ENCODE measurements at regions not wholly inside any gene's neighbourhood (a gene's known extent, or its start where the extent isn't known, plus 50 kb on each side); places are given as distances from the start of the nearest gene placed in this dataset.
A peak's percentile ranks its signal among the peaks of the same experiment; 100 is the strongest.
"Not testable (repeated sequence)": the region's sequence is repeated elsewhere in the genome, so short reads cannot be mapped to it uniquely, and the experiment has no call there.

DNA sequence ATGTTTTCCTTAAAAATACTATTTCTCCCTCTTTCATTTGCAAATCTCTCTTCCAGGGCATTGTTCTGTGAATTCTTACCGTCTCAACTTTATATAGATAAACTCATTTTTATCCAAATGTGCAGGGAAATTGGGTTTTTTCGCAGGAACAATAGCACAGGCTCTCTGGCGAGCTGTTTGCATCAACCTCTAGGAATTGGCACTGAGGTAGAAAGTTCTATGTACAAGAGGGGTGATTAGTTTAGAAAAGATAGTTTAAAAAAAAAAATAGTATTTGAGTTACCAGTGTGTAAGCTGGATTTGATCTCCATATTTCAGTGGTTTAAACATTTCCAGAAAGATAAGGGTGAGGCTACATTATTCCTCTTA lies 129.7 kb upstream of the BTN3A2 start:
- DNase-seq, result no peak

DNA sequence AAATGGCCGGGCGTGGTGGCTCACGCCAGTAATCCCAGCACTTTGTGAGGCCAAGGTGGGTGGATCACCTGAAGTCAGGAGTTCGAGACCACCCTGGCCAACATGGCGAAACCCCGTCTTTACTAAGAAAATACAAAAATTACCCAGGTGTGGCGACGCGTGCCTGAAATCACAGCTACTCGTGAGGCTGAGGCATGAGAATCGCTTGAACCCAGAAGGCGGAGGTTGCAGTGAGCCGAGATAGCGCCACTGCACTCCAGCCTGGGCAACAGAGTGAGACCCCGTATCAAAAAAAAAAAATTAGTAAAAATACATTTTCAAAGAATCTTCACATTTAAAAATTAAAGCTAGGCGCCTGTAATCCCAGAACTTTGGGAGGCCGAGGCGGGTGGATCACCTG lies 125.6 kb upstream of the BTN3A2 start:
- DNase-seq, result not testable (repeated sequence)

DNA sequence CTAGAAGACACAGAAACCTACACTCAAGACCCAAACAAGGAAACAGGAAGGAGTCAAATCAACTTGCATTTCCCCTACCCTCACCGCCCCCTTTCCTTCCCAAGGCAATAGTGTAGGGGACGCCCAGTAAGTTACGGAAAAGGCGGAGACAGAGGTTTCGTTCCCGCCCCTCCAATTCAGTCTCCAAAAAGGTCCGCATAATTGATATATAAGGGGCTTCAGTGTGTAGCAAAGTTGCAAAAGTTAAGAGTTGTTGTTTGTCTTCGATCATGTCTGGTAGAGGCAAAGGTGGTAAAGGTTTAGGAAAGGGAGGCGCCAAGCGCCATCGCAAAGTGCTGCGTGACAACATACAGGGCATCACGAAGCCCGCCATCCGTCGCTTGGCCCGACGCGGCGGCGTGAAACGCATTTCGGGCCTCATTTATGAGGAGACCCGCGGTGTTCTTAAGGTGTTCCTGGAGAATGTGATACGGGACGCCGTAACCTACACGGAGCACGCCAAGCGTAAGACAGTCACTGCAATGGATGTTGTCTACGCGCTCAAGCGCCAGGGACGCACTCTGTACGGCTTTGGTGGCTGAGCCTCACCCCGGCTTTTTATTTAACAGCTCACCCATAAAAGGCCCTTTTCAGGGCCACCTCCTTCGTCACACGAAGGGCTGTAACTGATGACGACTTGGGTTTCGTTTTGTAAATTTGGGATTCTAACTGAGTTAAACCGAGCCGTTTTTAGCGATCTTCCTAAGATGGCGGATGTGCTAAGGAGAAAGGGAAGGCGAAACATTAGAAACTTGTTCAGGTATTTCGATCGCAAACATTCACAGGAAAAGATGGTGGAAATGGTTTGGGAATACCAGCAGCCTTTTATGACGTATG lies 124.6 kb upstream of the BTN3A2 start:
- DNase-seq, result peak; percentile 47

DNA sequence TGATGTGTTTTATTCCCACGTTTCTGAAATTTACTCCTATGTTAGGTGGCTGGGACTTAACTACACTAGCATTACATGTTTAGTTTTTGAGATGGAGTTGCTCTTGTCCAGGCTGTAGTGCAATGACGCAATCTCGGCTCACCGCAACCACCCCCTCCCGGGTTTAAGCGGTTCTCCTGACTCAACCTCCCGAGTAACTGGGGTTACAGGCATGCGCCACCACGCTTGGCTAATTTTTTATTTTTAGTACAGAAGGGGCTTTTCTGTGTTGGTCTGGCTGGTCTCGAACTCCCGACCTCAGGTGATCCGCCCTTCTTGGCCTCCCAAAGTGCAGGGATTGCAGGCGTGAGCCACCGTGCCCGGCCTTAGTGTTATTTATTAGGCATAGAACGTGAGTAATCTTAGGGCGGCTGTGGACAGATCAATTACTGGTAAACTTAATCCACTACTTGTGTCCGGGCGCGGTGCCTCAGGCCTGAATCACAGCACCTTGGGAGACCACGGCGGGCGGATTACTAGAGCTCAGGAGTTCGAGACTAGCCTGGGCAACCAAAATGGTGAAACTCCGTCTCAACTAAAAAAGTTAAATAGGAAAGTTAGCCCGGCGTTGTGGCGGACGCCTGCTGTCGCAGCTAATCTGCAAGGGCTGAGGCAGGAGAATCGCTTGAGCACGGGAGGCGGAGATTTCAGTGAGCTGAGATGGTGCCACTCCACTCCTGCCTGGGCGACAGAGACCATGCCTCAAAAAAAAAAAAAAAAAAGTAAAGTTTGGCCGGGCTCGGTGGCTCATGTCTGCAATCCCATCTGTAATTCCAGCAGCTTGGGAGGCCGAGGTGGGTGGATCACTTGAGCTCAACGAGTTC lies 123.7 kb upstream of the BTN3A2 start:
- DNase-seq, result no peak

DNA sequence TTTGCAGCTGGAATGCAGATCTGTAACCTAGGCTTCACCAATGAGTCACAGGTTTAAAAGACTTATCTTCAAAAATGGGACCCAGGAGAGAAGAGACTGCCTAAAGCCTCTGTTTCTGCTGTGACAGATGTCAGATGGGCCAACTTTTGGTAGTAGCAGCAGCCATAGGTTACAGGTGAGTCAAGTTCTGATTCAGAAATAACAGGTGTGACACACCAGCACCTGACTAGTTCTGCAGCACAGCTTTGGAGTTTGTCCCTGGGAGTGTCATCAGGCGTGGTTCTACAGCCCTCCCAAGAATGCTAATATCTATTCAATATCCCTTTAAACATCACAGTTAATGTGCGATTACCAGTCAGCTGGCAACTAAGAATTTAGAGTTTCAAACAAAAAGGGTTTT lies 121.9 kb upstream of the BTN3A2 start:
- no peak for DNase-seq

DNA sequence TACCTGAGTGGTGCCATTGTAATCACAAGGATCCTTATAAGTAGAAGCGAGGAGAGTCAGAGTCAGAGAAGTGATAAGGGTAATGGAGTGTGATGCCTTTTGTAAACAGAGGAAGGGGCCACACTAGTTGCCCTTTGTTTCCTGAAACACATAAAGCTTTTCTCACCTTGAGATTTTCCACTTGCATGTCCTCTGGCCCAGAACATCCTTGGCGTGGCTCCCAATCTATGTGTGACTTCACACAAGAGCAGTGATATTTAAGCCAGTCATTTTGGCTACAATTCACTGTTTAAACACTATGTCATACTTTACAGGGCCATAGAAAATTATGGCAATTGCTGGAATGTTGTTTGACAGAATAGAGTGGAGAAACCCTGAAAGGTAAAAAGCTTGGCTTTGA lies 121.2 kb upstream of the BTN3A2 start:
- DNase-seq, result no peak

DNA sequence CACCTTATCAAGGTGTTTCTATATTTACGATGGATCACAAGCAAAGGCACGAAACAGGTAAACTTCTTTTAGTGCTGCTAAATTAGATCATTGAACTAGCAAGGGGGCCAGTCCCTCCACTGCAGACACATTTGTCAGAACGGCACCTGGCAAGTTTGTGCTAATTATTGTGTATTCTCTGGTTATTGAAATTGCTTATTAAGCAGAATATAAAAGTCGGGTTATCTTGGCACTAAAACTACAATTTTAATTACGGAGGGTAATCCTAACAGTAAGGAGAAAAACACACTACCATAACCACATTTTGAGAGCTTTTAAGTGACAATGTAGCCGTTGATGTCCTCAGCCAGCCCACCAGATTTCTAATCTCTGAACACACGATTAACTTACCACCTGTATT lies 118.9 kb upstream of the BTN3A2 start:
- DNase-seq, result no peak

DNA sequence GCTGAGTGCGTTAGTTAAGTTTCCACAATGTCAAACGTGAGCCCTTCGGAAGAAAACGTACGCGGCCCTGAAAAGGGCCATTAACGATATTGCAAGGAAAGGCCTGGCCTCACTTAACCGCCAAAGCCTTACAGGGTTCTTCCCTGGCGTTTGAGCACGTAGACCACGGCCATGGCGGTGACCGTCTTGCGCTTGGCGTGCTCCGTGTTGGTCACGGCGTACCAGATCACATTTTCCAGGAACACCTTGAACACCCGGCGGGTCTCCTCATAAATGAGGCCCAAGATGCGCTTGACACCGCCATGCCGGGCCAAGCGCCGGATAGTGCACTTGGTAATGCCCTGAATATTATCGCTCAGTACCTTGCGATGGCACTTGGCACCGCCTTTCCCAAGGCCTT lies 118.4 kb upstream of the BTN3A2 start:
- DNase-seq, result no peak

DNA sequence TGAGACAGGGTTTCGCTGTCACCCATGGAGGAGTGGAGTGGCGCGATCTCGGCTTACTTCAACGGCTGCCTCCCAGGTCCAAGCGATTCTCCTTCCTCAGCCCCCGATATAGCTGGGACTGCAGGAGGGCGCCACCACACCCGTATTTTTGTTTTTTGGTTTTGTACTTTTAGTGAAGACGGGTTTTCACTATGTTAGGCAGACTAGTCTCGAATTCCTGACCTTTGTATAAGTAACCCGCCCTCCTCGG lies 115.4 kb upstream of the BTN3A2 start:
- DNase-seq, result no peak

DNA sequence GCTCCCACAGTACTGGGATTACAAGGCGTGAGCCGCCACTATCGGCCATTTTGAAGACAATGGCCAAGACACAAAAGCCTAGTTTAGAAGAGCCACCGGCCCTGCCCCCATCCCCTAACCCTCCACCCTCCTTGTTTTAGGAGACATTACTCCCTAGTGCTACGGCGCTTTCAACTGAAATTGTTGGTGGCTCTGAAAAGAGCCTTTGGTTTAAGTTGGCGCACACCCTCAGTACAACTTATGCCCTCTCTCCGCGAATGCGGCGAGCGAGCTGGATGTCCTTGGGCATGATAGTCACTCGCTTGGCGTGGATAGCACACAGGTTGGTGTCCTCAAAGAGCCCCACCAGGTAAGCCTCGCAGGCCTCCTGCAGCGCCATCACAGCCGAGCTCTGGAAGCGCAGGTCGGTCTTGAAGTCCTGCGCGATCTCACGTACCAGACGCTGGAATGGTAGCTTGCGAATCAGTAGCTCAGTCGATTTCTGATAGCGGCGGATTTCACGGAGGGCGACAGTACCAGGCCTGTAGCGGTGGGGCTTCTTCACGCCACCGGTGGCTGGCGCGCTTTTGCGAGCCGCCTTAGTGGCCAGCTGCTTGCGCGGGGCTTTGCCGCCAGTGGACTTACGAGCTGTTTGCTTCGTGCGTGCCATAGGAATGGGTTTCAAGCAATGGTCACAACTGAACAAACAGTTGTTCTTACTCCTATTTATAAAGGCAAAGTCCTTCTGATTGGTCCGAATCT lies 114.9 kb upstream of the BTN3A2 start:
- DNase-seq, result peak; percentile 34

DNA sequence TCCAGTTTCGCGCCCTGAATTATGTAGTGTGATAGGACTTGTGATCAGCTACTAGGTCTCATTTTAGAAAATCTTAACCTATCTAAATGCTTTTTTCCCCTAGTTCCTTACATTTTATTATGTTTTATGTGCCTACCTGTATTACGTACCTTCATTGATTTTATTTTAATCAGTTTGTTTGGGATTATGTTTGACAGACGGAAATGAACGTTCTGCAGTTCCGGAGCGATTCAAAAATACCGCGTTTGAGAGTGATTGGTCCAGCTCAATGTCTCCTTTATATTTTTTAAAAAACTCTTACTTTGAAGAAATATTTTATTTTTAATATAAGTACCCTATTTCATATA lies 114.3 kb upstream of the BTN3A2 start:
- no peak for DNase-seq

DNA sequence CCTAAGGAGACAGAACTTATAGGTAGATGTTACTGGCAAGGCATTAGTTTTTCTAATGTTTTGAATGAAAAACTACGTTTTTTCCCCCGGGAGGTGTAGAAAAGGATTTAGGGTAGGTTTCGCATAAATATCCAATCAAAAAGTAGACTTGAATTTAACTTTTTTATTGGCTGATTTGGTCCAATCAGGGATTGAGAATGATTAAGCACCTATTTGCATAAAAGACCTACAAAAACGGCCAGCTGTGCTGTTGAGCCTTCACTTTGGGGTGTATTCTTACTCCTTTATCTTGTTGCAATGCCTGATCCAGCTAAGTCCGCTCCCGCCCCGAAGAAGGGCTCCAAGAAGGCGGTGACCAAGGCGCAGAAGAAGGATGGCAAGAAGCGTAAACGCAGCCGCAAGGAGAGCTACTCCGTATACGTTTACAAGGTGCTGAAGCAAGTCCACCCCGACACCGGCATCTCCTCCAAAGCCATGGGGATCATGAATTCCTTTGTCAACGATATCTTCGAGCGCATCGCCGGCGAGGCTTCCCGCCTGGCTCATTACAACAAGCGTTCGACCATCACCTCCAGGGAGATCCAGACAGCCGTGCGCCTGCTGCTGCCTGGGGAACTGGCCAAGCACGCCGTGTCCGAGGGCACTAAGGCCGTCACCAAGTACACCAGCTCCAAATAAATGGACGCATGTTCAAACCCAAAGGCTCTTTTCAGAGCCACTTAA lies 113.5 kb upstream of the BTN3A2 start:
- DNase-seq, result peak; percentile 77

DNA sequence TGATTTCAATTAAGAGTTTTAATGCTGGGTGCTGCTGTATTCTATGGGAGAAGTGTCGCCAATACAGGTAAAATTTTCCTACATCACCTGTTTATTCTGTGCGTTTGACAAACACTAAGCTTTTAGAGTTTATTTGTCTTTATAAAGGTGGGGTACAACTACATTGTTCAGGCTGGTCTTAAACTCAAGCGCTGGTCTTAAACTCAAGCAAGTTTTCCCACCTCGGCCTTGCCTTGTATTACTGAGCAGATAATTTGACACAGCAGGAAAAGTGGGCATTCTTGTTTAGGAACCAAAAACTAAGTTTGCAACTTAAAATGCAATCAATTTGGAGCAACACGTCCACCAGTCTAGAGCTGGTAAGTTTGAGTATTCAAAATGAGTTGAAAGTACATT lies 112.9 kb upstream of the BTN3A2 start:
- DNase-seq, result no peak

DNA sequence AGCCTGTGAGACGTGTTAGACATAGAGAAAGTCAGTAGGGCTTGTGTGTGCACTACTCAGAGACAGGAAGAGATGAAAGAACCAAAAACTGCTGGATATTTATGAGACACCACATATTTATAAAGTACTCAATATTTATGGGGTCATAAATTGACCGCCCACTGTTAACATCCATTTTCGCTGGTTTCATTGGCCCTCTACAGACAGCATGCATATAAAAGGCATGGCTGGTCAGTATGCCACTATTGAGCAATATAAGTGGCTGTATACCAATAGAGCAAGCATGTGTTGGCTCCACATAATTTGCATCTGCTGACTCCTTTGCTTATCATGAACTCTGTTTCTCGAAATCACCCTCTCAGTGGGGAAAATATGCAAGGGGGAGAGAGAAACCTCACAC lies 110.3 kb upstream of the BTN3A2 start:
- no peak for DNase-seq

DNA sequence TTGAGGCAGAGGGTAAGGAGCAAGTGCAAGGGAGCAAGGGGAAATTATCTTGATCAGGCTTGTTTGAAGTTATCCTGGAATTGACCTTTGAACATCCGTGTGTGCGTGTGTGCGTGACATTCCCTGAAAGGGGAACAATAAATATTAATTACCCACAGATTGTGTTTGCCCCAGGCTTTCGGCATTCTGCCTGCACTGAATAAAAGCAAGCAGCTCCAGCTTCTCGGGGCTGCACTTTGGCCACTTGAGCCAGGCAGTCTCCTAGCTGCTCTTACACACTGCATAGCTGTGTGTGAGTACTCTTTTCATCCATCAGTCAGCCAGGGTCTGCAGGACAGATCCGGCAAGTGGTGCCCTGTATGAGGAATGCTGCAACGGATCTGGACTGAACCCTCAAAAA lies 107.7 kb upstream of the BTN3A2 start:
- DNase-seq, result no peak

DNA sequence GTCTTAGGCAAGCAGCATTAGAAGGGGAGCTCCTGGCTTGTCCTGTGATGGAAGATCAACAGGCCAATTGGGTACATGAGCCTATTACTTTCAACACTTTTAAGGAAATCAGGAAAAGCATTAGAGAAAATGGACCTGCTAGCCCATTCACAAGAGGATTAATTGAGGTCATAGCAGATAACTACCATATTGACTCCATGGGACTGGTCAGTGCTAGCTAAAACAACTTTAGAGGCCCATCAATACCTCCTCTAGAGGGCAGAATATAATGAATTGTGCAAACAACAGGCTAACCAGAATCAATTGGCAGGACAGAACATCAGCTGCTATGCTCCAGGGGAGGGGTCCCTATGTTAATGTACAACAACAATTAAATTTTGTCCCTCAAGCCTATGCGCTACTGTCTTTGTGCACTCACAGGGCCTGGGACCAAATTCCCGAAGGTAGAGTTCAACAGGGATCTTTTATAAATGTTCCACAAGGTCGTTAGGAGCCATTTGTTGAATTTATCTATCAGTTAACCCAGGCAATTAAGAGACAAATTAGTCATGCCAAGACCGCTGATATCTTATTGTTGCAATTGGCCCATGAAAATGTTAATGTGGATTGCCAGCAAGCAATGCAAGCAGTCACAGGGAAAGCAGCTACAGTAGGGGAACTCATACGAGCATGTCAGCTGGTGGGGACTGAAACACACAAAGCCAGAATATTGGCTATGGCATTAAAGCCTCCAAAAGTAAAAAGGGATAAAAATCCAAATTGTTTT lies 106.6 kb upstream of the BTN3A2 start:
- DNase-seq, result no peak

DNA sequence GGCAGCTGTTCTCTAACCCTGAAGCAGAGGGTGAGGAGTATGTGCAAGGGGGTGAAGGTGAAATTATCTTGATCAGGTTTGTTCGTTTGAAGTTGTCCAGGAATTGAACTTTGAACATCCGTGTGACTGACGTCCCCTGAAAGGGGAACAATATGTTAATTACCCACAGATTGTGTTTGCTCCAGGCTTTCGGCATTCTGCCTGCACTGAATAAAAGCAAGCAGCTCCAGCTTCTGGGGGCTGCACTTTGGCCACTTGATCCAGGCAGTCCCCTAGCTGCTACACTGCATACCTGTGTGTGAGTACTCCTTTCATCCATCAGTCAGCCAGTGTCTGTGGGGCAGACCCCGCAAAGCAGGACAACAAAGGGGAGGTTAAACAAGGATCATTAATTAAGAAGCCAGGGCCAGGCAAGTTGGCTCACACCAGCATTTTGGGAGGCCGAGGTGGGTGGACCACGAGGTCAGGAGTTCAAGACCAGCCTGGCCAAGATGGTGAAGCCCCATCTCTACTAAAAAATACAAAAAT lies 104.8 kb upstream of the BTN3A2 start:
- no peak for DNase-seq

DNA sequence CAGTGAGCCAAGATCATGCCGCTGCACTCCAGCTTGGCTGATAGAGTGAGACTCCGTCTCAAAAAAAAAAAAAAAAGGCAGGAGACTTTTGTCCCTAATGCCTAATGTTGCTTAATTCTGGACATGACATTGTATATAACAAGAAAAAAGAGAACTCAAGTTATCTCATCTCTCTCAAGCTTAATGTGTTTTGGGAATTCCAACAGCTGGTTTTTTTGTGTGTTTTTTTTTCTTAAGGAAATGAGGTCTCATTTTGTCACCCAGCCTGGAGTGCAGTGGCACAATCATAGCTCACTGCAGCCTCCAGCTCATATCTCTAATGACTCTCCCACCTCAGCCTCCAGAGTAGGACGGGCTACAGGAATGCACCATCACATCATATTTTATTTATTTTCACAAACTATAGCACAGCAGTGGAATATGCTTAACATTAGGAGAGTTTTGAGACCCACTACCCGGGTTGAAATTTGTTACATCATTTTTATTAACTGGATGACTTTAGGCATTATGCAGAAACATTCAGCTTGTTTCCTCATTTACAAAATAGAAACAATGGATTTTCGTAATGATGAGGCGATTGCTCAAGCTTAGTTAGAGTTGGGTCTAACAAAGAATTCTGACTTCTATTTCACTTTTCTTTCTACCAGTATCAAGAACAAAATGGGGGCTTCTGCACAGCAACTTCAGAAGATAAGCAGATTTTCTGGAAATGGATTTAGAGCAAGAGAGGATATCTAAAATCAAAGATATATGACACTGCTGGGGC lies 104.1 kb upstream of the BTN3A2 start:
- no peak for DNase-seq

DNA sequence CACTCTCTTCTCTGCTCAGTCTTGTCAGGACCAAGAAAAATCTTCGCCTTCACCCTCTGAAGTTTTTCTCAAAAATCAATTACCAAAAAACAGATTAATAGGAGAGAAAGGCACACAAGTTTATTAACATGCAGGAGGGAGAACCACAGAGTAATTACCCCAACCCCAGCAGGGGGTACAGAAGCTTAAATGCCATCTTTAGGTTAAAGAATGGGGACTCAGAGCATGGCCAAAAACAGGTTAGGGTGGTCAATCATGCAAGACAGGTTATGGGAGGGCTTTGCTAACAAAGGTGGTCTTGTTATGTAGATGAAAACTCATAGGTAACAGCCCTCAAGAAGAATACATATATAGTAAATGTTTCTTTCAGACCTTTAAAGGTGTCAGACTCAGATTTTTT lies 100.5 kb upstream of the BTN3A2 start:
- no peak for DNase-seq

DNA sequence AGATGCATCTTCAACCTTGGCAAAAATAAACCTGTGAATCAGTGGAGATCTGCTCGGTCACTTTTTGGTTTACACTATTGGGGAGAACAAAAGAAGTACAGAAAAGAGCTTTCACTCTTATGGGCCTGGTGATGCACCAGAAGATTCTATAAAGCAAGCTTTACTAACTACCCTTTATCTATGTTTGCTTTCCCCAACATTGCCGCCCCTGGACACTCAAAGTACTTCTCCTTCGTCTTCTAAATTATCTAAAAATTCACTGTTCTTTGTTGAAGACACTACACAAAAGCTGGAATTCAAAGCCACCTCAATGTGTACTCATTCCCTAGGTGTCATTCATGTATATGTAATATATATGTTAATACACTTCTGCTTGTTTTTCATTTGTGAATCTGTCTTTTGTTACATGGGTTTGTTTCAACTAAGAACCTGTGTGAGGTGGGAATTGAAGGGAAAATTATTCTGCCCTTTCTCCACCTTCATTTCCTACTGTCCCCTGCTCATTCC lies 97.9 kb upstream of the BTN3A2 start:
- DNase-seq, result no peak
